Hepatocyte (in vitro differentiated cells): ENCODE measurements at regions not wholly inside any gene's neighbourhood (a gene's known extent, or its start where the extent isn't known, plus 50 kb on each side); places are given as distances from the start of the nearest gene placed in this dataset.
A peak's percentile ranks its signal among the peaks of the same experiment; 100 is the strongest.

Source experiments
- DNase-seq: peaks from one replicate; pipeline ENCODE4 v3.0.0-alpha.2; 2016; ENCODE audit warnings: low spot score
- H2AFZ ChIP-seq: fragments of 200-600 bp; sonication (generic); 2 replicates; pipeline ENCODE4 v1.6.0; 2016; ENCODE audit warnings: antibody characterized with exemption, mild to moderate bottlenecking
- H3K27ac ChIP-seq: fragments of 200-600 bp; sonication (generic); 2 replicates; pipeline ENCODE4 v1.5.1; 2016; ENCODE audit warnings: mild to moderate bottlenecking
- H3K27me3 ChIP-seq: fragments of 200-600 bp; sonication (generic); 2 replicates; pipeline ENCODE4 v1.6.1; 2016
- H3K36me3 ChIP-seq: fragments of 200-600 bp; sonication (generic); replicated peaks from 2 replicates; pipeline ENCODE4 v1.5.1; 2016; ENCODE audit warnings: low read depth; ENCODE audit not compliant: insufficient read depth
- H3K4me1 ChIP-seq: fragments of 200-600 bp; sonication (generic); 2 replicates; pipeline ENCODE4 v1.5.1; 2016; ENCODE audit warnings: mild to moderate bottlenecking, moderate library complexity; ENCODE audit not compliant: insufficient read depth
- H3K4me2 ChIP-seq: fragments of 200-600 bp; sonication (generic); 2 replicates; pipeline ENCODE4 v1.6.0; 2016
- H3K4me3 ChIP-seq: fragments of 200-600 bp; sonication (generic); 2 replicates; pipeline ENCODE4 v1.5.1; 2016; ENCODE audit warnings: mild to moderate bottlenecking
- H3K79me2 ChIP-seq: fragments of 200-600 bp; sonication (generic); 2 replicates; pipeline ENCODE4 v1.6.0; 2017; ENCODE audit warnings: mild to moderate bottlenecking
- H3K9me2 ChIP-seq: fragments of 200-600 bp; sonication (generic); replicated peaks from 2 replicates; pipeline ENCODE4 v1.6.0; 2017; ENCODE audit warnings: mild to moderate bottlenecking; ENCODE audit not compliant: insufficient read depth
- H3K9me3 ChIP-seq: fragments of 200-600 bp; sonication (generic); 2 replicates; pipeline ENCODE4 v1.5.1; 2016; ENCODE audit warnings: low read depth, mild to moderate bottlenecking
- H4K20me1 ChIP-seq: fragments of 200-600 bp; sonication (generic); 2 replicates; pipeline ENCODE4 v1.6.0; 2016; ENCODE audit warnings: mild to moderate bottlenecking; ENCODE audit not compliant: insufficient read depth, poor library complexity, severe bottlenecking
- CTCF ChIP-seq: fragments of 200-600 bp; sonication (generic); IDR thresholded peaks from 2 replicates; pipeline ENCODE4 v1.5.1; 2016; ENCODE audit warnings: antibody characterized with exemption, mild to moderate bottlenecking; ENCODE audit not compliant: poor library complexity
- EZH2 ChIP-seq: fragments of 200-600 bp; sonication (generic); IDR thresholded peaks from 2 replicates; pipeline ENCODE4 v1.6.1; 2016; ENCODE audit warnings: antibody characterized with exemption, mild to moderate bottlenecking, borderline replicate concordance
- EZH2phosphoT487 ChIP-seq: fragments of 200-600 bp; sonication (generic); IDR thresholded peaks from one replicate; pipeline ENCODE4 v1.6.1; 2018; ENCODE audit warnings: antibody characterized with exemption, mild to moderate bottlenecking, low read depth, moderate library complexity; ENCODE audit not compliant: unreplicated experiment, severe bottlenecking
- WGBS: methylation state at CpG from one replicate; pipeline ENCODE4 v1.1.6; 2016; ENCODE audit warnings: low lambda C conversion rate; ENCODE audit errors: missing lambda C conversion rate; 5-methylcytosine and 5-hydroxymethylcytosine counted together

GRCh38 chr10:78129211-78129610 is 95.5 kb downstream of the RPS24 start:
- Histone ChIP-seq H4K20me1 (no peaks in the 10 kb centered on the region), H3K36me3 (no peaks in the 10 kb centered on the region), H3K79me2 (no peaks in the 10 kb centered on the region), H3K9me2 (no peaks in the 10 kb centered on the region), H3K4me2 (no peak overlapping the region), H3K4me1 (no peaks in the 10 kb centered on the region), H3K27me3 (no peaks in the 10 kb centered on the region), H3K27ac (no peak overlapping the region), H2AFZ (no peak overlapping the region), H3K9me3 (no peaks in the 10 kb centered on the region), H3K4me3 (no peak overlapping the region)
- no peak for DNase-seq
- 96% methylated on average over 5 of the region's 5 CpGs for WGBS
- TF ChIP-seq EZH2phosphoT487 (no peak), EZH2 (no peak), CTCF (no peak)

GRCh38 chr10:78130966-78131710 is 97.5 kb downstream of the RPS24 start:
- Histone ChIP-seq H3K4me2 (no peak overlapping the region), H3K9me2 (no peaks in the 10 kb centered on the region), H3K9me3 (no peaks in the 10 kb centered on the region), H3K4me1 (no peaks in the 10 kb centered on the region), H3K27me3 (no peaks in the 10 kb centered on the region), H3K27ac (peak overlapping the region; percentile 0), H3K36me3 (no peaks in the 10 kb centered on the region), H3K4me3 (no peak overlapping the region), H4K20me1 (no peaks in the 10 kb centered on the region), H3K79me2 (no peaks in the 10 kb centered on the region), H2AFZ (no peak overlapping the region)
- no peak for DNase-seq
- no peak for TF ChIP-seq CTCF
- 56% methylated on average over 9 of the region's 9 CpGs for whole genome bisulfite sequencing

- WGBS, result 97% methylated on average over 10 of the region's 10 CpGs
- Histone ChIP-seq H3K4me3 (no peak overlapping the region), H4K20me1 (no peaks in the 10 kb centered on the region), H3K27ac (no peak overlapping the region), H2AFZ (no peak overlapping the region), H3K36me3 (no peaks in the 10 kb centered on the region), H3K27me3 (no peaks in the 10 kb centered on the region), H3K79me2 (no peaks in the 10 kb centered on the region), H3K4me1 (peaks cover 8% of the 10 kb centered on the region), H3K4me2 (no peak overlapping the region), H3K9me2 (no peaks in the 10 kb centered on the region), H3K9me3 (no peaks in the 10 kb centered on the region)
- no peak for TF ChIP-seq CTCF
- no peak for TF ChIP-seq EZH2
- no peak for TF ChIP-seq EZH2phosphoT487
- DNase-seq, result no peak
Measured at GRCh38 chr10:78134773-78135306, 101.2 kb downstream of the RPS24 start.
